PC-9 (cell line): ENCODE measurements at regions not wholly inside any gene's neighbourhood (a gene's known extent, or its start where the extent isn't known, plus 50 kb on each side); places are given as distances from the start of the nearest gene placed in this dataset.

Experiments
- EZH2 ChIP-seq: fragments of 200-600 bp; sonication (generic); IDR thresholded peaks from 2 replicates; pipeline ENCODE4 v1.8.0; 2017; ENCODE audit warnings: antibody characterized with exemption, low read depth
- TF ChIP-seq, protein P1 (sequence below): fragments of 200-600 bp; sonication (generic); conservative IDR thresholded peaks from 2 replicates; pipeline ENCODE4 v1.6.1; 2017; ENCODE audit warnings: mixed run types, antibody characterized with exemption, mild to moderate bottlenecking, moderate library complexity

GRCh38 chr16:73916829-73917594 is 379.6 kb upstream of the PSMD7 start:
- TF ChIP-seq, protein P1, sequence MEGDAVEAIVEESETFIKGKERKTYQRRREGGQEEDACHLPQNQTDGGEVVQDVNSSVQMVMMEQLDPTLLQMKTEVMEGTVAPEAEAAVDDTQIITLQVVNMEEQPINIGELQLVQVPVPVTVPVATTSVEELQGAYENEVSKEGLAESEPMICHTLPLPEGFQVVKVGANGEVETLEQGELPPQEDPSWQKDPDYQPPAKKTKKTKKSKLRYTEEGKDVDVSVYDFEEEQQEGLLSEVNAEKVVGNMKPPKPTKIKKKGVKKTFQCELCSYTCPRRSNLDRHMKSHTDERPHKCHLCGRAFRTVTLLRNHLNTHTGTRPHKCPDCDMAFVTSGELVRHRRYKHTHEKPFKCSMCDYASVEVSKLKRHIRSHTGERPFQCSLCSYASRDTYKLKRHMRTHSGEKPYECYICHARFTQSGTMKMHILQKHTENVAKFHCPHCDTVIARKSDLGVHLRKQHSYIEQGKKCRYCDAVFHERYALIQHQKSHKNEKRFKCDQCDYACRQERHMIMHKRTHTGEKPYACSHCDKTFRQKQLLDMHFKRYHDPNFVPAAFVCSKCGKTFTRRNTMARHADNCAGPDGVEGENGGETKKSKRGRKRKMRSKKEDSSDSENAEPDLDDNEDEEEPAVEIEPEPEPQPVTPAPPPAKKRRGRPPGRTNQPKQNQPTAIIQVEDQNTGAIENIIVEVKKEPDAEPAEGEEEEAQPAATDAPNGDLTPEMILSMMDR: no peak
- no peak for TF ChIP-seq EZH2
